IPS-15b (cell line): ENCODE measurements at regions not wholly inside any gene's neighbourhood (a gene's known extent, or its start where the extent isn't known, plus 50 kb on each side); places are given as distances from the start of the nearest gene placed in this dataset.

Experiments
- H3K27me3 ChIP-seq: one replicate; pipeline ENCODE4 v1.6.1; 2013; ENCODE audit warnings: low read length; ENCODE audit not compliant: control insufficient read depth, insufficient read depth
- H3K36me3 ChIP-seq: one replicate; pipeline ENCODE4 v1.6.1; 2013; ENCODE audit warnings: low read length; ENCODE audit not compliant: control insufficient read depth, insufficient read depth
- H3K4me1 ChIP-seq: one replicate; pipeline ENCODE4 v1.6.1; 2013; ENCODE audit warnings: mild to moderate bottlenecking, low read length; ENCODE audit not compliant: control insufficient read depth, insufficient read depth
- H3K4me3 ChIP-seq: one replicate; pipeline ENCODE4 v1.5.1; 2013; ENCODE audit warnings: low read depth, low read length
- H3K9ac ChIP-seq: one replicate; pipeline ENCODE4 v1.6.1; 2013; ENCODE audit warnings: low read depth, mild to moderate bottlenecking, low read length
- H3K9me3 ChIP-seq: one replicate; pipeline ENCODE4 v1.6.1; 2013; ENCODE audit warnings: mild to moderate bottlenecking, low read length; ENCODE audit not compliant: control insufficient read depth, insufficient read depth

GRCh38 chr1:83555871-83556270 lies 443.1 kb downstream of the TTLL7 start:
- Histone ChIP-seq H3K4me3 (no peak overlapping the region), H3K27me3 (no peaks in the 10 kb centered on the region), H3K4me1 (no peaks in the 10 kb centered on the region), H3K36me3 (no peaks in the 10 kb centered on the region), H3K9me3 (no peaks in the 10 kb centered on the region), H3K9ac (no peak overlapping the region)

- no peaks in the 10 kb centered on the region for H3K9me3 ChIP-seq
- no peaks in the 10 kb centered on the region for H3K36me3 ChIP-seq
- H3K4me3 ChIP-seq = no peak overlapping the region
- H3K27me3 ChIP-seq = no peaks in the 10 kb centered on the region
- no peak overlapping the region for H3K9ac ChIP-seq
- H3K4me1 ChIP-seq = no peaks in the 10 kb centered on the region
These were observed 444.8 kb downstream of the TTLL7 start for GRCh38 chr1:83554174-83554573.

- Histone ChIP-seq H3K4me1 (no peaks in the 10 kb centered on the region), H3K4me3 (no peak overlapping the region), H3K9ac (no peak overlapping the region), H3K36me3 (no peaks in the 10 kb centered on the region), H3K27me3 (no peaks in the 10 kb centered on the region), H3K9me3 (no peaks in the 10 kb centered on the region)
These were observed 446.1 kb downstream of the TTLL7 start for GRCh38 chr1:83552820-83553219.

- Histone ChIP-seq H3K9me3 (no peaks in the 10 kb centered on the region), H3K36me3 (no peaks in the 10 kb centered on the region), H3K27me3 (no peaks in the 10 kb centered on the region), H3K4me1 (no peaks in the 10 kb centered on the region), H3K9ac (no peak overlapping the region), H3K4me3 (no peak overlapping the region)
These were observed 450.6 kb downstream of the TTLL7 start for GRCh38 chr1:83548311-83548710.

- Histone ChIP-seq H3K9ac (no peak overlapping the region), H3K4me3 (no peak overlapping the region), H3K36me3 (no peaks in the 10 kb centered on the region), H3K4me1 (no peaks in the 10 kb centered on the region), H3K9me3 (no peaks in the 10 kb centered on the region), H3K27me3 (no peaks in the 10 kb centered on the region)
These were observed 451.0 kb downstream of the TTLL7 start for GRCh38 chr1:83547901-83548300.

GRCh38 chr1:83546874-83547273 lies 452.1 kb downstream of the TTLL7 start:
- no peak overlapping the region for H3K4me3 ChIP-seq
- H3K36me3 ChIP-seq = no peaks in the 10 kb centered on the region

GRCh38 chr1:83545066-83545862 lies 453.7 kb downstream of the TTLL7 start:
- Histone ChIP-seq H3K4me3 (no peak overlapping the region), H3K9ac (no peak overlapping the region), H3K36me3 (no peaks in the 10 kb centered on the region), H3K4me1 (no peaks in the 10 kb centered on the region), H3K9me3 (no peaks in the 10 kb centered on the region), H3K27me3 (no peaks in the 10 kb centered on the region)

More at GRCh38 chr1:83546874-83547273, 452.1 kb downstream of the TTLL7 start:
- Histone ChIP-seq H3K4me1 (no peaks in the 10 kb centered on the region), H3K9ac (no peak overlapping the region), H3K9me3 (no peaks in the 10 kb centered on the region), H3K27me3 (no peaks in the 10 kb centered on the region)

- Histone ChIP-seq H3K36me3 (no peaks in the 10 kb centered on the region), H3K4me1 (no peaks in the 10 kb centered on the region), H3K9ac (no peak overlapping the region), H3K4me3 (no peak overlapping the region), H3K27me3 (no peaks in the 10 kb centered on the region), H3K9me3 (no peaks in the 10 kb centered on the region)
These were observed 455.5 kb downstream of the TTLL7 start for GRCh38 chr1:83543222-83543973.

GRCh38 chr1:83531521-83532309 lies 467.2 kb downstream of the TTLL7 start:
- H3K9me3 ChIP-seq = no peaks in the 10 kb centered on the region
- no peak overlapping the region for H3K4me3 ChIP-seq
- H3K36me3 ChIP-seq = no peaks in the 10 kb centered on the region

GRCh38 chr1:83530506-83530905 lies 468.4 kb downstream of the TTLL7 start:
- H3K4me1 ChIP-seq = no peaks in the 10 kb centered on the region
- H3K9me3 ChIP-seq = no peaks in the 10 kb centered on the region
- no peaks in the 10 kb centered on the region for H3K27me3 ChIP-seq
- no peaks in the 10 kb centered on the region for H3K36me3 ChIP-seq
- no peak overlapping the region for H3K9ac ChIP-seq
- H3K4me3 ChIP-seq = no peak overlapping the region

More at GRCh38 chr1:83531521-83532309, 467.2 kb downstream of the TTLL7 start:
- Histone ChIP-seq H3K4me1 (no peaks in the 10 kb centered on the region), H3K9ac (no peak overlapping the region), H3K27me3 (no peaks in the 10 kb centered on the region)

GRCh38 chr1:83527987-83528386 lies 470.9 kb downstream of the TTLL7 start:
- Histone ChIP-seq H3K27me3 (no peaks in the 10 kb centered on the region), H3K4me1 (no peaks in the 10 kb centered on the region), H3K9me3 (no peaks in the 10 kb centered on the region), H3K9ac (no peak overlapping the region), H3K36me3 (no peaks in the 10 kb centered on the region), H3K4me3 (no peak overlapping the region)
